ENCODE measurements at regions not wholly inside any gene's neighbourhood (a gene's known extent, or its start where the extent isn't known, plus 50 kb on each side); places are given as distances from the start of the nearest gene placed in this dataset.

DNA sequence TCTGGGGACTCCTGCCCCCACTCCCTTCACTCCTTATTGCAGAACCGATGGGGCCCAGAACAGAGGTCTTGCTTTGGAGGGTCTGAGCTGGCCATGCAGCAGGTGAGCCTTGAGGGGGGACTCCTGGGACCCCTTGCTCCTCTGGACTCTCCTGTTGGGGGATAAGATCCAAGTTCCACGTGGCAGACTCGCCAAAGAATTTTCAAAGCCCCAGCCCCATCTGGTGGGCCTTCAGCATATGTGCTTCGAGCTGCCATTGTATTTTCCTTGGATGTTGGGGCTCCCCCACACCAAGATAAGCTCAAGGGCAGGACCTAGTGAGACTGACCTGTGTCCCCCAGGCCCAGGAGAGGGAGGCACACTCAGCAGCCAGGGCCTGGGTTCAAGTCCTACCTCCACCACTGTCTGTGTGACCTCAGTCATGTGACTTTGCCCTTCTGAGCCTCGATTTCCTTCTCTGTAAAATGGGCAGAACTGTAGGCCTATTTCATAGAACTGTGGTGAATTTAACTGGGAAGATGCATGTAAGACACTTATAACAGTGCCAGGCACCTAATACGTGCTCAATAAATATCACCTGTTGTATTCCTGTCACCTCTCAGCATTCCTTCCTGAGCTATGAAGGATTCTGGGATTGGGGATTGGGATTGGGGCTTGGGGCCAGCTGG, 115.5 kb downstream of the VEGFA start (continued):
- TF ChIP-seq, protein P1, sequence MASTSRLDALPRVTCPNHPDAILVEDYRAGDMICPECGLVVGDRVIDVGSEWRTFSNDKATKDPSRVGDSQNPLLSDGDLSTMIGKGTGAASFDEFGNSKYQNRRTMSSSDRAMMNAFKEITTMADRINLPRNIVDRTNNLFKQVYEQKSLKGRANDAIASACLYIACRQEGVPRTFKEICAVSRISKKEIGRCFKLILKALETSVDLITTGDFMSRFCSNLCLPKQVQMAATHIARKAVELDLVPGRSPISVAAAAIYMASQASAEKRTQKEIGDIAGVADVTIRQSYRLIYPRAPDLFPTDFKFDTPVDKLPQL (IDR thresholded peaks at IDR 0.05; ENCODE audit: extremely low read depth, insufficient read length): no peak
- TF ChIP-seq ZC3H11A (IDR thresholded peaks at IDR 0.05; ENCODE audit: low read depth, low read length) (no peak), ZNF77 (CRISPR knock-in tag; IDR thresholded peaks at IDR 0.05) (no peak), ZFX (CRISPR knock-in tag; IDR thresholded peaks at IDR 0.05) (no peak), ARHGAP35 (IDR thresholded peaks at IDR 0.05; ENCODE audit: partially characterized antibody) (no peak), IFI16 (CRISPR knock-in tag; IDR thresholded peaks at IDR 0.05) (no peak), GATAD2A (IDR thresholded peaks at IDR 0.05) (no peak), ZNF316 (IDR thresholded peaks at IDR 0.05) (no peak), ZNF445 (CRISPR knock-in tag; IDR thresholded peaks at IDR 0.05; ENCODE audit: low read depth) (no peak), NR4A1 (CRISPR knock-in tag; IDR thresholded peaks at IDR 0.05) (no peak), NR4A1 (tag; IDR thresholded peaks at IDR 0.05) (no peak), HNRNPK (IDR thresholded peaks at IDR 0.05; ENCODE audit: low read depth, low read length, poor library complexity, severe bottlenecking) (no peak), EHMT2 (IDR thresholded peaks at IDR 0.05) (no peak), MYC (IDR thresholded peaks at IDR 0.05; ENCODE audit: low read depth, low read length) (peak; percentile 40; the same call in 1 of the 2 replicates), MYC (CRISPR knock-in tag; IDR thresholded peaks at IDR 0.05; ENCODE audit: borderline replicate concordance, low read depth) (no peak)
- TF ChIP-seq, protein P2, sequence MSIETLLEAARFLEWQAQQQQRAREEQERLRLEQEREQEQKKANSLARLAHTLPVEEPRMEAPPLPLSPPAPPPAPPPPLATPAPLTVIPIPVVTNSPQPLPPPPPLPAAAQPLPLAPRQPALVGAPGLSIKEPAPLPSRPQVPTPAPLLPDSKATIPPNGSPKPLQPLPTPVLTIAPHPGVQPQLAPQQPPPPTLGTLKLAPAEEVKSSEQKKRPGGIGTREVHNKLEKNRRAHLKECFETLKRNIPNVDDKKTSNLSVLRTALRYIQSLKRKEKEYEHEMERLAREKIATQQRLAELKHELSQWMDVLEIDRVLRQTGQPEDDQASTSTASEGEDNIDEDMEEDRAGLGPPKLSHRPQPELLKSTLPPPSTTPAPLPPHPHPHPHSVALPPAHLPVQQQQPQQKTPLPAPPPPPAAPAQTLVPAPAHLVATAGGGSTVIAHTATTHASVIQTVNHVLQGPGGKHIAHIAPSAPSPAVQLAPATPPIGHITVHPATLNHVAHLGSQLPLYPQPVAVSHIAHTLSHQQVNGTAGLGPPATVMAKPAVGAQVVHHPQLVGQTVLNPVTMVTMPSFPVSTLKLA (conservative IDR thresholded peaks at IDR 0.05): no peak
- TF ChIP-seq, protein P3, sequence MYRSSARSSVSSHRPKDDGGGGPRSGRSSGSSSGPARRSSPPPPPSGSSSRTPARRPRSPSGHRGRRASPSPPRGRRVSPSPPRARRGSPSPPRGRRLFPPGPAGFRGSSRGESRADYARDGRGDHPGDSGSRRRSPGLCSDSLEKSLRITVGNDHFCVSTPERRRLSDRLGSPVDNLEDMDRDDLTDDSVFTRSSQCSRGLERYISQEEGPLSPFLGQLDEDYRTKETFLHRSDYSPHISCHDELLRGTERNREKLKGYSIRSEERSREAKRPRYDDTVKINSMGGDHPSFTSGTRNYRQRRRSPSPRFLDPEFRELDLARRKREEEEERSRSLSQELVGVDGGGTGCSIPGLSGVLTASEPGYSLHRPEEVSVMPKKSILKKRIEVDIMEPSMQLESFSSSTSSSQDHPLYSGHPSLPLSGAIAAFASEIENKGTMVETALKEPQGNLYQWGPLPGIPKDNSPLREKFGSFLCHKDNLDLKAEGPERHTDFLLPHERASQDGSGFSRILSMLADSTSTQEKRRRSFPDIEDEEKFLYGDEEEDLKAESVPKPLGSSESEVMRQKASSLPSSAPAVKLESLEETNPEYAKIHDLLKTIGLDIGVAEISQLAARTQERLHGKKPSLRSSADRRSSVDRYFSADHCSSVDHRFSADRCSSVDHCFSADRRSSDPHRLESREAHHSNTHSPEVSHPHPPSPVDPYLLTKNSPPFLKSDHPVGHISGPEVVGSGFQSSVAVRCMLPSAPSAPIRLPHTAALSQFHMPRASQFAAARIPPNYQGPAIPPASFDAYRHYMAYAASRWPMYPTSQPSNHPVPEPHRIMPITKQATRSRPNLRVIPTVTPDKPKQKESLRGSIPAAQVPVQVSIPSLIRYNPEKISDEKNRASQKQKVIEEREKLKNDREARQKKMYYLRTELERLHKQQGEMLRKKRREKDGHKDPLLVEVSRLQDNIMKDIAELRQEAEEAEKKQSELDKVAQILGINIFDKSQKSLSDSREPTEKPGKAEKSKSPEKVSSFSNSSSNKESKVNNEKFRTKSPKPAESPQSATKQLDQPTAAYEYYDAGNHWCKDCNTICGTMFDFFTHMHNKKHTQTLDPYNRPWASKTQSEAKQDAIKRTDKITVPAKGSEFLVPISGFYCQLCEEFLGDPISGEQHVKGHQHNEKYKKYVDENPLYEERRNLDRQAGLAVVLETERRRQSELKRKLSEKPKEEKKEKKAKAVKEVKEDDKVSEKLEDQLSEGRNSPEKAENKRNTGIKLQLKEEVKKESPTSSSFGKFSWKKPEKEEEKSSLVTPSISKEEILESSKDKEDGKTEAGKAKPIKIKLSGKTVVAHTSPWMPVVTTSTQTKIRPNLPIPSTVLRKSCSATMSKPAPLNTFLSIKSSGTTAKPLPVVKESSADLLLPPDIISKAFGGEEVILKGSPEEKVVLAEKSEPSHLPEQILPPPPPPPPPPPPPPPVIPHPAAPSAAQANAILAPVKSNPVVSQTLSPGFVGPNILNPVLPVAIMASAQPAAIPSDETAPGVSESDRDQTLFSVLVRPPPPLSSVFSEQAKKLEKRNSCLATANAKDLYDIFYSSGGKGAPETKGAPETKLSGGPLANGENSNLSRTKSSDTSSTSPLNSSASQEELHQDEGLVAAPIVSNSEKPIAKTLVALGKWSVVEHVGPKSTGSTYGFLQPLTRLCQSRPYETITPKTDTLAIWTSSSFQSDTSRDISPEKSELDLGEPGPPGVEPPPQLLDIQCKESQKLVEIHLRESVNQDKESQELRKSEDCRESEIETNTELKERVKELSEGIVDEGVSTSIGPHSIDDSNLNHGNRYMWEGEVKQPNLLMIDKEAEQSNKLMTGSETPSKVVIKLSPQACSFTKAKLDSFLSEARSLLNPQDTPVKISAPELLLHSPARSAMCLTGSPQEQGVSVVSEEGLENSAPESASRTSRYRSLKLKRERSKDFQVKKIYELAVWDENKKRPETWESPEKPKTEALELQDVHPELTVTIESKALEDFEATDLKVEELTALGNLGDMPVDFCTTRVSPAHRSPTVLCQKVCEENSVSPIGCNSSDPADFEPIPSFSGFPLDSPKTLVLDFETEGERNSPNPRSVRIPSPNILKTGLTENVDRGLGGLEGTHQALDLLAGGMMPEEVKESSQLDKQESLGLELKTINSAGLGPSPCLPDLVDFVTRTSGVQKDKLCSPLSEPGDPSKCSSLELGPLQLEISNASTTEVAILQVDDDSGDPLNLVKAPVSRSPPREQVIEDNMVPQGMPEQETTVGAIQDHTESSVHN (IDR thresholded peaks at IDR 0.05; ENCODE audit: borderline replicate concordance in 1 of 2, low read depth in 1 of 2): no peak
- TF ChIP-seq, protein P4, sequence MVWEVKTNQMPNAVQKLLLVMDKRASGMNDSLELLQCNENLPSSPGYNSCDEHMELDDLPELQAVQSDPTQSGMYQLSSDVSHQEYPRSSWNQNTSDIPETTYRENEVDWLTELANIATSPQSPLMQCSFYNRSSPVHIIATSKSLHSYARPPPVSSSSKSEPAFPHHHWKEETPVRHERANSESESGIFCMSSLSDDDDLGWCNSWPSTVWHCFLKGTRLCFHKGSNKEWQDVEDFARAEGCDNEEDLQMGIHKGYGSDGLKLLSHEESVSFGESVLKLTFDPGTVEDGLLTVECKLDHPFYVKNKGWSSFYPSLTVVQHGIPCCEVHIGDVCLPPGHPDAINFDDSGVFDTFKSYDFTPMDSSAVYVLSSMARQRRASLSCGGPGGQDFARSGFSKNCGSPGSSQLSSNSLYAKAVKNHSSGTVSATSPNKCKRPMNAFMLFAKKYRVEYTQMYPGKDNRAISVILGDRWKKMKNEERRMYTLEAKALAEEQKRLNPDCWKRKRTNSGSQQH (CRISPR knock-in tag; IDR thresholded peaks at IDR 0.05): no peak

Measured in K562 (cell line).